HG03175 (cell line): ENCODE measurements at regions not wholly inside any gene's neighbourhood (a gene's known extent, or its start where the extent isn't known, plus 50 kb on each side); places are given as distances from the start of the nearest gene placed in this dataset.
"Not testable (repeated sequence)": the region's sequence is repeated elsewhere in the genome, so short reads cannot be mapped to it uniquely, and the experiment has no call there.

Experiments
- ATAC-seq: cut with Tn5 transposase; IDR thresholded peaks from one replicate; pipeline ENCODE4 v1.9.1; 2021; ENCODE audit warnings: mild to moderate bottlenecking, moderate library complexity; ENCODE audit not compliant: unreplicated experiment

DNA sequence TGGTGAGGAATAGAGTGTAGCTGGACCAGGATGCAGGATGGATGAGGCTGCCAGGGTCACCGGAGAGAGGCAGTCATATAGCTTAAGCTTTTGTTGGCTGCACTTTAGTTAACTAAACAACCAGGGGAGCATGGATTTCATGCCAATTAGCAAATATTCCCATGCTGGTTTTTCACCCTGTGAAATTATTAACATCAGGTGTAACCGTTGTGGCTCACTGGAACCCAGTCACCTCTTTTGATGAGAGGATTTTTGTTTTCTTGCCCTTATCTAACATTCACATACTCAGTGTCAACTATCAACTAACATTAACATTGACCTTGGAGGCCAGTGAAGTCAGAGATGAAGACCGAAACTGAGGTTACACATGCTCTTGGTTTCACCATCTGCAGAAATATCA, 97.2 kb upstream of the BASP1 start:
- no peak for ATAC-seq

DNA sequence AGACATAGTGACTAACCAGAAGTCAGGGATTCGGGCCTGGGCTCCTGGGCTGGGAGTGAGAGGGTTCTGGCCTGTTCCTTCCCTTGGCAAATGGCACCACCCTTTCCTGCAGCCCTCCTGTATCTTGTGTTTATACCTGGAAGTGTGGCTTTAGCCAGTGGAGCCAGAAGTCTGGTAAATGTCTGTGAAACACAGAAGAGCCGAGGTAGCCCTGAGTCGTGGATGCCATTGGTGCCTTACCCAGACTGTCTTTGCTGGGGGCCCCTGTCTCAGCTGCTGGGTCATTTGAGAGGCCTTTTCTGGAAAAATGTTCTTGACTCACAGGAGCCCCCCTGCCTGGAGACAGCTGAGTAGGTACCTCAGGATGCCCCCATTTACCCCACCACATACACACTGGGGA, 95.7 kb upstream of the BASP1 start:
- no peak for ATAC-seq

DNA sequence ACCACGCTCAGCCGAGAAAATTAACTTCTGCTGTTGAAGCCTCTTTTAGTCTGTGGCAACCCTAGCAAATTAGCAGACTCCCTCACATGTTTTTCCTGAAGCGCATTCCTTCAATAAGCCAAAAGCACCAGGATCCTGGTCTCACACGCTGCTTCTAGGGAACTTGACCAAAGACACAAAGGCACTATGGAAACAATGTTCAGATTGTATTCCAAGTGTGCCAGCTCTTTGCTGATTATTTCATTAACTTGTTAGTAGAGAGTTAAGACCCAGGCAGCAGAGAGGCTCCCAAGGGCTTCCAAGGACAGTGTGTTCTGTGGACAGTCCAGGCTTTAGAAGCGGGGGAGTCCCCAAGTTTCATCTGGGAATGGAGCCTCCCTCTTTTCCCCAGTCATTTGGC, 94.4 kb upstream of the BASP1 start:
- ATAC-seq: no peak

DNA sequence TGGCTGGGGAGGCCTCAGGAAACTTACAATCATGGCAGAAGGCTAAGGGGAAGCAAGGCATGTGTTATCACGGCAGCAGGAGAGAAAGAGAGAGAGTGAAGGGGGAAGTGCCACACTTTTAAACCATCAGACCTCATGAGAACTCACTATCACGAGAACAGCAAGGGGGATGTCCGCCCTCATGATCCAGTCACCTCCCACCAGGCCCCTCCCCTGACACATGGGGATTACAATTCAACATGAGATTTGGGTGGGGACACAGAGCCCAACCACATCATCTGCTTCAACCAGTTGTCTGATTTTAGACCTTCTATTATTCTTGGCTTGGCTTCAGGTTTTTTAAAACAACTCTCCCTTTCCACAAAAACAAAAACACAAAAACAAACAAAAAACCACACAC, 93.7 kb upstream of the BASP1 start:
- ATAC-seq: not testable (repeated sequence)

DNA sequence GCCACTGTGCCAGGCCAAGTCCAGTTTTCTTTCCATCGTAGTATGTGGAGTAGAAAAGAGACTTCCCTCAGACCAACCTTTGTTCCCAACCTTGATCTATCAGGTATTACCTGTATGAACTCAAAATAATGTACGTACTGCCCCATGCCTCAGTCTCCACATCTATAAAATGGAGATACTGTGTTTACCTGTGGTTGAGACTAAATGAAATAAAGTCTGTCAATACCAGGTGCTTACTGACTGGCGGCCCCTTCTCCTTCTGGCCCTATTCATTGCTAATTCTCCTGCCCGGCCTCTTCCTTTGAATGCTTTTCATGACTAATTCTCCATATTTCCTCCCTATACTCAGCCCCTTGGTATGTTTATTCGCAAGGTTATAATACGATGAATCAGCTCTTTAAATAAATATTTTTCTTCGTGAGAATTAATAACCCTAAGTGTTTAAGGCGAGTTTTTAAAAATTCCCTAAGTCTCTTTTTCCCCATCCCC, 89.6 kb upstream of the BASP1 start:
- ATAC-seq: no peak

DNA sequence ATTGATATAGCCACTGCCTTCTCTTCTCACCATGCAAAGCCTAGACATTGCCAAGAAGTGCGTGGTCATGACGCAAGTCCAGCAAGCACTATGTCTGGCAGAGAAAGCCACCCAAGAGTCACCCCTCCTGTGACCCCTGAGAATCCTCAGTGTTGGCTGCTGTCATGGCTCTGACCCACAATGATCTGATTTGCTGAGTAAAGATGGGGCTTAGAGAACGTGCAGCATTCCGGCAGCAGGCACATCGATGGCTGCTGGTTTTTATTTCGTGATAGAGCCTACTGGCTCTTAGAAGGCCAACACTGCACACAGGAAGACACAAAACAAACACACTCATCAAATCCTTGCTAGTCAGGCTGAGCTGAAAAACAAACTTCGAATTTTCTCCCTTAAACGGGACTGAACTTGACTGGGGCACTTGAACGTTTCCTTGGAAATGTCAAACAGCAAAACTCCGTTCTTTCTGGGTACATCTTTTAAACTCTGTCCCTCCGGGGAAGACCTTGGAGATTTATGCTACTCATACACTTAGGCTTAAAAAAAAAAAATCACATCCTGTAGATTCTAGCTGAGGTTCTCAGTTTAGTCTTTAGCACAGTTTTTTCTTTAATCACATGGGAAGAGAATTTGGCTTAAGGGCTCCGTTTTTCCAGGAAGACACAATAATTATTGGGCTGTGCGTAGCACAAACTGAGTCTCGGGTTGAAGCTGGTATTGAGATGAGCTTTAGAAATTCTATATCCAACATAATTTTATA, 88.2 kb upstream of the BASP1 start:
- ATAC-seq: no peak

DNA sequence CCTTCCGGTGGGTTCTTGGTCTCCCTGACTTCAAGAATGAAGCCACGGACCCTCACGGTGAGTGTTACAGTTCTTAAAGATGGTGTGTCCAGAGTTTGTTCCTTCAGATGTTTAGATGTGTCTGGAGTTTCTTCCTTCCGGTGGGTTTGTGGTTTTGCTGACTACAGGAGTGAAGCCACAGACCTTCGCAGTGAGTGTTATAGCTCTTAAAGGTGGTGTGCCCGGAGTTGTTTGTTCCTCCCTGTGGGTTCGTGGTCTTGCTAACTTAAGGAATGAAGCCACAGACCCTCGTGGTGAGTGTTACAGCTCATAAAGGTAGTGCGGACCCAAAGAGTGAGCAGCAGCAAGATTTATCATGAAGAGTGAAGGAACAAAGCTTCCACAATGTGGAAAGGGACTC, 87.1 kb upstream of the BASP1 start:
- not testable (repeated sequence) for ATAC-seq

DNA sequence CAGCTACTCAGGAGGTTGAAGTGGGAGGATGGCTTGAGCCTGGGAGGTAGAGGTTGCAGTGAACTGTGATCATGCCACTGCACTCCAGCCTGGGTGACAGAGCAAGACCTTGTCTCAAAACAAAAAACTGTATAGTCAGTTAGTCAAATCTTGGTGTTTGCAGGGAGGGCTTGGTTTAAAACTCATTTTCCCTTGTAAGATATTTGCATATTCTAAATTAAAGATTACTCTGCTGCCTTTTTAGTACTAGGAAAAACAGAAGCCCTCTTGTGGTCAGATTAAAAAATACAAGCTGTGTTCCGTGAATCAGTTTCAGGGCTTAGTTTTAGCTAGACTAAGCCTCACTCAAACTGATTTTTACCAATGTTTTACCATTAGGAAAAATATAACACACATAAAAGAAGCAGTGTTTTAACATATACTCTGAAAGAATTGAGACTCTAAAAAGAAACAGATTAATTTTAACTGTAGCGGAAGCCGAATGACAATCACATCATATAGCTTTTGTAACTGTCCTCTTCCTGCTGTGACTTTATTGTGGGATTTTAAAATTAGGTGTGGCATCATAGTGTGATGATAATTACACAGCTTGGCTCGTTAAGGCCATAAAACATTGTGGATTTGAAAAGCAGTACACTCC, 84.9 kb upstream of the BASP1 start:
- ATAC-seq: peak; percentile 64

DNA sequence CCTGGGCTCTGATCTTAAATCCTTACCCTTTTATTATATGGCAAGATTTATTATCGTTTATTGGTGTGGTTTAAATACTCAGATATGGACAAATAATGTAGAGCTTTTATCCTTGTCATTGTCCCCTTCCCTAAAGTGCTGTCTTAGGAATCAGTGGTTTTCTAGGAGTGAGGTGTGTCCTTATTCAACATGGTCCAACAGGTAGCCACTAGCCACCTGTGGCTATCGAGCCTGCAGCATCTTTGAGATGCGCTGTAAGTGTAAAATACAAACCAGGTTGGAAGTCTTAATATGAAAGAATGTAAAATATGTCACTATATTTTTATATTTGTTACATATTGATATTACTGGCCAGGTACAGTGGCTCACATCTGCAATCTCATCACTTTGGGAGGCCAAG, 82.4 kb upstream of the BASP1 start:
- ATAC-seq: no peak

DNA sequence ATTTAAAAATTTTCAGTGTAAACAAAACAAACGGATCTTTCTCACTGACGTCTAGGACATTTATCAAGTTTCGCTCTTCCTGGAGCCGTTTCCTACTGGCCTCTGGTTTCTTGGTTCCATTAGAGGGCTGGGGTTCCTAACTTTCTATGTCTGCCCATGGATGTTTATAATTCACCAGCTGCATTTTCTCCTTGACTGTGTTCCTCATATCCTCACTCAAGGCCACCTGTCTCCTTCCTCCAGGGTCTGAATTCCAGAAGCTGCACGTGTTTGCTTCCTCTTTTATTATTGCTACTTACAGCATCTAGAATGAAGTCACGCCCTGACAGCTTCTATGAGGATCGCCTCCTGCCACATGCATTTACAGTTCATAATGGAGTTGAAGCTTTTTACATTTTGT, 74.1 kb upstream of the BASP1 start:
- no peak for ATAC-seq

DNA sequence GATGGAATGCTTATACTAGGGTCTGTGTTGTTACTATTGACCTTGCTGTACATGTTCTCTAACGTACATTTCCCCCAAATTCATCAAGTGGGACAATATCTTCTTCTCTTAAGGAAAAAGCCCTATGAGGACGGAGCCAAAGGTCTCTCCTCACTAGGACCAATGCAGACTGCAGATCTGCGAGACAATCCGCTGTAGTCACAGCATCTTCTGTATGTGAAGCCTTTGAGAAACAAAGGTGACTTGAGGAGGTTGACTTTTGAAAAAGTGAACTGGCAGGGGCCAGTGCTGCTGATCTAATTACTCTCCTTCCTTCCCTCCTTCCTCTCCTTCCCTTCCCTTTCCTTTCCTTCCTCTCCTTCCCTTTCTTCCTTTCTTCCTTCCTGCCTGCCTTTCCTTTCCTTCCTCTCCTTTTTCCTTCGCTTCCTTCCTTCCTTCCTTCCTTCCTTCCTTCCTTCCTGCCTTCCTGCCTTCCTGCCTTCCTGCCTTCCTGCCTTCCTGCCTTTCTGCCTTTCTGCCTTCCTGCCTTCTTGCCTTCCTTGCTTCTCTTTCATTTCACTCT, 71.1 kb upstream of the BASP1 start:
- ATAC-seq: no peak

DNA sequence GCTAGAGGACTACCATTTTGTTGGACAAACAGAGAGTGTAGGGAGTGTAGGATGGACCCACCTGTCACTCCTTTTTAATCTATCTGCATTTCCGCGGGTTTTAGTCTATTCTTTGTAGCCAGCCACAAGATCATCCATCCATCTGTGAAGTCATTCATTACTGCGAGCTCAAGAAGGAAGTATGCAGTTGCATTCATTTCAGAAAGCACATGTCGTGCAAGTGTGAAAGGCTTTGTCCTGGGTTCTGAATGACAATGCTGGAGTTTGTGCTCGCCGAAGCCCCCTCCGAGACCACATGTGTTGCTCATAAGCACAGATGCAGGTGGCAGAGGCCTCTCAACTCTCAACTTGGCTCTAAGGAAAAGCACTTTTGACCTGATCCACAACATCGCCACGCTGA, 70.3 kb upstream of the BASP1 start:
- no peak for ATAC-seq

DNA sequence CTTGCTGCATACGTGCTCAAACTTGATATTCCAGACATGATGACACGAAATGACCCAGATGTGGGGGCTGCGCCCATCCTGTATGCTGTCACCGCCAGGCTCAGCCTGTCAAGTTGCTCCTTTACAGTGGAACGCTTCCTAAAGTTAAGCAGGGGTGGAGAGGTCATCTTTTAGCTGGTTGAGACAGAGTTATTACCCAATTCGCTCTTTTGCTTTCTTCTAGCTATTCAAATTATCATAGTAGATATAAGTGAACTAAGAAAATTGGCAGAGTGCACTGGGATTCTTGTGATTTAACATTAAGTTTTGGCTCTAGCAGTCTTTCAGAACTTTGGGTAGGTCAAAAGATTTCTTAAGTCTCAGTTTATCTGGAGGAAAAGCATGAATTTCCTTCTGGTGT, 69.8 kb upstream of the BASP1 start:
- no peak for ATAC-seq

DNA sequence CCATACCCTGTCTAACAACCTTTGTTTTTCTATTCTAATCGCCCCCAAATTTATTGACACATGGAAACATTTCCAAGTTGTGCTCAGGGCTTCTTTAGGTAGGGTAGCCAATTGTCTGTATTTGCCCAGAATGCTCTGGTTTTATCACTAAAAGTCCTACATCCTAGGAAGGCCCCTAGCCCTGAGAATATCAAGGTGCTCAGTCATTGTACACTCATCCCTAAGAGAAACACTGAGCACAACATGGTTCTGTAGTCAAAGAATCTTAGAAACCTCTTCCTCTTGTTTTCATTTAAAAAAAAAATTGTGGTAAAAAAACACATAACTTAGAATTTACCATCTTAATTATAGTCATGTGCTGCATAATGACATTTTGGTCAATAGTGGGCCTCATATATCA, 69.0 kb upstream of the BASP1 start:
- no peak for ATAC-seq

DNA sequence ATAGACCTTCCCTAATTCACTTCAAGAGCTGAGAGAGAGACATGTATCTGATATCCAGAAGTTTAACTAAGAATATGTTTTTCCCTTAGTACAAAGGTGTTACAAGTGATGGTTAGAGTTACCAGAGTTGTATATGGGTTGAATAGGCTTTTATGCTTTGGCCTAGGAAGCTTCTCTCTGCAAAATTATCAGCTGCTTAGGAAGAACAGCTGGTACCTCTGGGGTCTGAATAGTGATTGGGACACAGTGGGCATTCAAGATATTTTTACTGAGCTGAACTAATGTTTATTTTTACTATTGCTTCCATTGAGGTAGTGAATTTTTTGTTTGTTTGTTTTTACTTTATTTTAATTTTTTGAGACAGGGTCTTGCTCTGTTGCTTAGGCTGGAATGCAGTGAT, 67.6 kb upstream of the BASP1 start:
- ATAC-seq: no peak

DNA sequence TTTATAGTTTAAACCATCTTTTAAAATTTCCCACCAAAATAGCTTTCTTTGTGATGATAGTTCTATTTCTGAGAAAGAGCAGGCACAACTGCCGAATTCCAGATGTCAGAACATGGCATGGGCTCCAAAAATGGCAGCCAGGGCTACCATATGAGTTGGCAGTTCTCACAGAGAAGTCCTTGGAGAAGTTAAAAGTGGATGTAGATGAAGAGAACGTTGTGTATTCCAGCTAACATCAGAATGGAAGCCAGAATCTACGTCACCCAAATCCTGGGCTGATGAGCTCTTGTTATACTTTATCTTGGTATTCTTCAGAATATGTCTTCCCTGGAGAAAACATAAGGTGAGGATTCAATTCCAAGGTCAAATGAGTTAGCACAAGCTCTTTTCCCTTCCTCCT, 66.9 kb upstream of the BASP1 start:
- ATAC-seq: no peak

DNA sequence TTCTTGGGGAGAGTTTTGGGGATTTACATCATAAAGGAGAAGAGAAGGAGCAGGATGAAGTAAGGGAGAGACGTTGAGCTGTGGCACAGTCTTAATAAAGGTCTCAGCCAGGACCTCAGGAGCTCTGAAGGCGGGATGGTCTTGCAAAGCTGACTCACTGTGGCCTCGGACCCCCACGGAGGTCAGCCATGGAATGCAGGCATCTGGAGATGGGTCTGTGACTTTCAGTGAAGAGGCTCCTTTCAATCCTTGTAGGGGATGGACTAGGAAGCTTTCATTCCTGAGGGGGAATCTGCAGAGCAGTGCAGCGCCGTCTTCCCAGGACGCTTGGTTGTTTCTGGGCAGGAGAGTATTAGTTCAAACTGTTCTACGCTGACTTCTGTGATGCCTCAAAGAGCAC, 65.7 kb upstream of the BASP1 start:
- ATAC-seq: no peak

DNA sequence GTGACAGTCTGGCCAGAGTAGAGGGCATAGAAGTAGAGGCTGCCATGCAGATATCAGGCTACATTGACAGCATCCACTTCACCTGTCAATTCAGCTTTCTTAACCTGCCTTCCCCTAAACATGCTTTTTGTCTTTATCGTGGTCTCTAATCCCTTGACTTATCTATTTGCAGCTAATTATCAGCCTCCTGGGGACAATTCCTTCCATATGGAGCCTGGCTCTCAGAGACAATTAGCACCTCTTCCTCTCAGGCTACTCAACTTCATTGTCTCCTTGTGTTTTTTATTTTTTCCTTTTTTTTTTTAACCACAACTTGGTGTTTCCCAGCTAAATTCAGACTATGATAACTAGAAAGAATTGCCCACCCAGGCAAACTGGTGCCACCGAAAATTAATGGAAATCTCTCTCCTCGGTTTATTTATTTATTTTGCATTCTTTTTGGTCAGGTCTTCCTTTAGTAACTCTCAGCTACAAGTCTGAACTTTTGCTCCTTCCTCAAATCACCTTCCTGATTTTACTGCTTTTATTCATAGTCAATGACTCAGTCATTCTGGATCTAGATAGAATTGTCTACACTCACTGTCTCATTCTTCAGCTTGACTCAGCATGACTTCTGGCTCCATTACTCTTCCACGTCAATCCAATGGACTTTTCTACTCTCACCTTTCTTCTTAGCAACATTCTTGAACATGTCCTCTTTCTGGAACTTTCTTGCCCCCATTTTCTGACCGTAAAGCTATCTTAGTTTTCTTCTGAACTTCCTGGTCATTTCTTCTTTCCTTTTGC, 63.0 kb upstream of the BASP1 start:
- no peak for ATAC-seq

DNA sequence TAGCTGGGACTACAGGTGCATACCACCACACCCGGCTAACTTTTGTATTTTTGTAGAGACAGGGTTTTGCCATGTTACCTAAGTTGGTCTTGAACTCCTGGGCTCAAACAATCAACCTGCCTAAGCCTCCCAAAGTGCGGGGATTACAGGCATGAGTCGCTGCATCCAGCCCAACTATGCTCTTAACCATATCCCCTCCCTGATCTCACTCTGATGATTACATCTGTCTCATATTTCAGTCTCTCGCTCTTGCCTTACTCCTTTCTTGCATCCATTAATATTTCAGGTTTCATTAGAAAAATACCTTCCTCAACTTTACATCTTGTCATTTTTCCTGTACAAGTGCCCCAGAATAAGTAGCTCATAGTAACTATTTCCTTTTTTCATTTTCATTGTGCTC, 61.0 kb upstream of the BASP1 start:
- ATAC-seq: no peak

DNA sequence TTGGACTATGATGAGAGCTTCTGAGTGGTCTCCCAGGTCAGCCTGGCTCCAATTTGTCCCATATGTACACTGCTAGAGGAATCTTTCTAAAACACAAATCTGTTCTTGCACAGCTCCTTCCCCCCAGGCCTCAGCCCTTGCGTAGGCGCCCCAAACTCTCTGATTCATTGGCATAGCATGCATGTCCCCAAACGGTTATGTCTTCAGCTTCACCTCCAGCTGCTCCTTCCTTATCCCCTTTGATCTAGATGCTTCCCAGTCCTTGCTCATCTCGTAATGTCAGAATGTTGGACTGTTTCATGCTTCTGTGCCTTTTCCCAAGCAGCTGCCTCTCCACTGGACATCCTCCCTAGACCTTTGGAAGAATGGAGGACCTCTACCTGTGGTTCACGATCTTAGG, 60.1 kb upstream of the BASP1 start:
- ATAC-seq: no peak

DNA sequence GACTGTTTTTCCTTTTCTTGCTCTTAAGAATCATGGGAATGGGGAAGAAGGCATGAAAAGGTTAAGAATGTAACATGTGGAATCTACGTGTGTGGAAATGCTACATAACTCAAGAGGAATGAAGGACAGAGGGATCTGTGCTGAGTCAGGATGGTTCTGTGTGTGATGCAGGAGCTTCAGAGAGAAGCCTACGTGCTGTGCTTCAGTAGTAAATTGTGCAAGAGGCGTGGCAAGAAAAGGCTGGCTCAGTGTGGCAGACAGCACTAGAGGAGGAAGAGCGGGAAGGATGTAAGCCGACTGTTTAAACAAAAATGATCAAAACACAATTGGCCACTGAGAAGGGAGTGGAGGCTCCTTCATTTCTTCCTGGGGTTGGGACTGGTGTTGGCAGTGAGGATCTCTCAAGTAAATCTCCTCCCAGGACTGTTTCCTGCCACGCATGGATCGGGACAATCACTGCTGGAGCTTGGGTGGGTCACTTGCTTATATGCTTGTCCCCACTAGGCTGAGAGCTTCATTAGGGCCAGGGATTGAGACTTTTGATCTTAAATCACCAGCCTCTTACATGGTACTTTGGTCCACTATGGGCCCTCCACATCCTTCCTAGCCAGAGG, 59.4 kb upstream of the BASP1 start:
- ATAC-seq: no peak
